ENCODE measurements at regions not wholly inside any gene's neighbourhood (a gene's known extent, or its start where the extent isn't known, plus 50 kb on each side); places are given as distances from the start of the nearest gene placed in this dataset.

- dilution Hi-C loops (cut with MboI; ENCODE audit: extremely low pct_ligation_motif_present, low sequenced_read_pairs) (no loop called here), intact Hi-C loops (cut with micrococcal nuclease) (no loop called here)
- no peak overlapping the region for H2AFZ ChIP-seq (ENCODE audit: low read depth, low read length)
- no peaks in the 10 kb centered on the region for H4K20me1 ChIP-seq (replicated peaks; ENCODE audit: control insufficient read depth, extremely low read depth, insufficient read depth, low read length)
- H3K9me3 ChIP-seq (replicated peaks; ENCODE audit: control insufficient read depth, insufficient read depth, low read length) = no peaks in the 10 kb centered on the region
- DNase-seq (ENCODE audit: low read depth, low spot score) (no peak), FAIRE-seq (no peak)
- CTCF ChIA-PET = no interaction called here
- H3K4me1 ChIP-seq (ENCODE audit: control insufficient read depth, extremely low read depth, insufficient read depth, low read length) = peaks cover 9% of the 10 kb centered on the region
- no peak overlapping the region for H3K4me3 ChIP-seq (replicated peaks in 1 of 3; ENCODE audit: insufficient read depth in 1 of 3, low read depth in 1 of 3, low read length in 3 of 3)
- no peaks in the 10 kb centered on the region for H3K9me1 ChIP-seq (replicated peaks; ENCODE audit: control insufficient read depth, extremely low read depth, insufficient read depth, low read length)
- H3K79me2 ChIP-seq (ENCODE audit: control insufficient read depth, insufficient read depth, low read length) = no peaks in the 10 kb centered on the region
- no peaks in the 10 kb centered on the region for H3K27me3 ChIP-seq (ENCODE audit: control insufficient read depth in 2 of 2, insufficient read depth in 2 of 2, low read length in 2 of 2)
- no peak overlapping the region for H3K9ac ChIP-seq (replicated peaks; ENCODE audit: extremely low read depth, insufficient read depth, low read length)
- H3K4me2 ChIP-seq (ENCODE audit: insufficient read depth, low read length) = no peak overlapping the region
- TF ChIP-seq FOS (IDR thresholded peaks at IDR 0.05; ENCODE audit: borderline replicate concordance, insufficient read depth, low read length) (no peak), JUN (IDR thresholded peaks at IDR 0.05; ENCODE audit: borderline replicate concordance, insufficient read depth, insufficient read length, low read depth) (no peak), POLR2A (IDR thresholded peaks at IDR 0.05; ENCODE audit: low read depth, low read length) (no peak), MYC (IDR thresholded peaks at IDR 0.05; ENCODE audit: low read depth, low read length) (no peak), GATA2 (IDR thresholded peaks at IDR 0.05; ENCODE audit: insufficient read depth, insufficient read length, low read depth, low read length) (no peak), POLR2AphosphoS5 (IDR thresholded peaks at IDR 0.05; ENCODE audit: insufficient read depth, low read depth, low read length) (no peak), EZH2 (IDR thresholded peaks at IDR 0.05; ENCODE audit: borderline replicate concordance, low read depth, low read length, severe bottlenecking) (no peak), CTCF (IDR thresholded peaks at IDR 0.05; ENCODE audit: extremely low read depth in 1 of 2, insufficient read depth in 1 of 2, low read depth in 1 of 2, low read length in 2 of 2) (no peak), MAX (IDR thresholded peaks at IDR 0.05; ENCODE audit: insufficient read depth, insufficient read length) (no peak)
- POLR2A ChIA-PET = no interaction called here
- no peak overlapping the region for H3K27ac ChIP-seq (ENCODE audit: insufficient read depth, low read depth, low read length)
- H3K36me3 ChIP-seq (ENCODE audit: control insufficient read depth in 2 of 2, extremely low read depth in 1 of 2, insufficient read depth in 2 of 2, low read length in 2 of 2) = no peaks in the 10 kb centered on the region
- no TSS peak for BruUV-seq (replicated peaks)
These were observed 134.1 kb upstream of the MID1 start for GRCh38 chrX:10754445-10754844.

Measured in endothelial cell of umbilical vein (primary cell).